HepG2 (cell line): ENCODE measurements at regions not wholly inside any gene's neighbourhood (a gene's known extent, or its start where the extent isn't known, plus 50 kb on each side); places are given as distances from the start of the nearest gene placed in this dataset.

Experiments
- EP300 ChIP-seq, 3 experiments: sonication (generic) in 1 of 3; formaldehyde crosslinking in 1 of 3; IDR thresholded peaks; 2 replicates each; pipeline versions ENCODE4 v1.5.1 to v1.6.1; 2011 to 2020; ENCODE audit warnings: low read depth in 2 of 3, low read length in 2 of 3, borderline replicate concordance in 1 of 3, improper control_type of control experiment in 1 of 3, mild to moderate bottlenecking in 1 of 3, missing genetic modification reagents in 1 of 3, moderate library complexity in 1 of 3
- HCFC1 ChIP-seq: fragments of 150-350 bp; IDR thresholded peaks from 2 replicates; pipeline ENCODE4 v1.6.1; 2014; ENCODE audit warnings: low read depth, low read length
- MYC ChIP-seq: sonication (generic); formaldehyde crosslinking; IDR thresholded peaks from 2 replicates; pipeline ENCODE4 v1.9.0; 2021; ENCODE audit warnings: missing genetic modification reagents, borderline replicate concordance
- NFYC ChIP-seq: IDR thresholded peaks from 2 replicates; pipeline ENCODE4 v1.6.1; 2016; ENCODE audit warnings: missing genetic modification reagents, missing compliant biosample characterization
- TBL1XR1 ChIP-seq: fragments of 150-350 bp; IDR thresholded peaks from 2 replicates; pipeline ENCODE4 v1.6.1; 2014; ENCODE audit warnings: borderline replicate concordance, low read length; ENCODE audit not compliant: partially characterized antibody
- ZNF274 ChIP-seq: sonication (generic); formaldehyde crosslinking; IDR thresholded peaks from 2 replicates; pipeline ENCODE4 v1.5.1; 2020; ENCODE audit warnings: mild to moderate bottlenecking, missing genetic modification reagents

DNA sequence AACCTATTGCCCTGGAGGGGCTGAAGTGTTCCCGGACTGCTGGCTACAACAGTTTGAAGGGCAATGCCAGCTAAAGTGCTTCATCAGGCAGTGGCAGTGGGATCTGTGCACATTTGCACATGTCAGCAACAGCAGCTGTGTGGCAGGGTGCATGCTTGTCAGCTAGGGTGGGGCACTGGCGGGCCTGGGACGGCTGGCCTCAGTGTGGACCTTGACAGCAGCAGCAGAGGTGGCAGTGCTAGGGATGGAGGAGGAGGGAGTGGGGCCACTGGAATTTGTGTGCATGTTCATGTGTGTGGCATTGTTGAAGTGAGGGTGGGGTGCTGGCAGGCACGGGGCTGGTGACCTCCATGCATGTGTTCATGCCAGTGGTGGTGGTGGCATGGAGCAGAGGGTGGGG, 203.3 kb upstream of the HS3ST4 start:
- no peak for TF ChIP-seq HCFC1
- no peak for TF ChIP-seq MYC (CRISPR knock-in tag)
- no peak for TF ChIP-seq ZNF274 (CRISPR knock-in tag)
- no peak for TF ChIP-seq TBL1XR1
- TF ChIP-seq NFYC: no peak
- no peak for TF ChIP-seq EP300 (IDR thresholded peaks at IDR 0.05; ENCODE audit: low read depth in 2 of 2, low read length in 2 of 2)
- TF ChIP-seq EP300 (CRISPR knock-in tag; IDR thresholded peaks at IDR 0.05; ENCODE audit: borderline replicate concordance): no peak
